ENCODE measurements at regions not wholly inside any gene's neighbourhood (a gene's known extent, or its start where the extent isn't known, plus 50 kb on each side); places are given as distances from the start of the nearest gene placed in this dataset.

GRCh38 chr1:98107256-98107655 lies 186.4 kb upstream of the DPYD start:
- H4K20me1 ChIP-seq (ENCODE audit: control insufficient read depth, insufficient read depth) = no peaks in the 10 kb centered on the region
- TF ChIP-seq TBL1XR1 (IDR thresholded peaks at IDR 0.05; ENCODE audit: low read depth, low read length) (no peak), ZBTB11 (CRISPR knock-in tag; IDR thresholded peaks at IDR 0.05) (no peak), CBFB (IDR thresholded peaks at IDR 0.05; ENCODE audit: low read depth) (no peak), ELK1 (IDR thresholded peaks at IDR 0.05; ENCODE audit: low read depth, low read length) (no peak), SMARCA5 (IDR thresholded peaks at IDR 0.05) (no peak), JUNB (IDR thresholded peaks at IDR 0.05) (no peak), ATF2 (IDR thresholded peaks at IDR 0.05; ENCODE audit: low read length) (no peak), RCOR1 (conservative IDR thresholded peaks at IDR 0.05; ENCODE audit: low read depth, low read length) (no peak), ZBTB4 (CRISPR knock-in tag; IDR thresholded peaks at IDR 0.05) (no peak), USF2 (IDR thresholded peaks at IDR 0.05; ENCODE audit: borderline replicate concordance, low read depth, low read length) (no peak)
- intact Hi-C loops (cut with micrococcal nuclease; ENCODE audit: unreplicated experiment) = no loop called here
- WGBS (ENCODE audit: insufficient coverage, insufficient replicate concordance, low lambda C conversion rate, missing lambda C conversion rate) = 38% methylated on average over 1 of the region's 1 CpG
- ATAC-seq (no peak), FAIRE-seq (no peak), DNase-seq (ENCODE audit: low read depth, low spot score) (no peak)
- no peak overlapping the region for H3K9ac ChIP-seq (ENCODE audit: control insufficient read depth, insufficient read depth, low read length)
- no peaks in the 10 kb centered on the region for H3K27me3 ChIP-seq (replicated peaks in 1 of 2; ENCODE audit: control insufficient read depth in 2 of 2, insufficient read depth in 2 of 2, low read length in 1 of 2)
- no peaks in the 10 kb centered on the region for H3K4me1 ChIP-seq (ENCODE audit: control insufficient read depth, insufficient read depth, low read length)
- no peak overlapping the region for H3K4me3 ChIP-seq
- H2AFZ ChIP-seq (ENCODE audit: control insufficient read depth, low read depth, low read length) = no peak overlapping the region
- ChIA-PET SMC1A (ENCODE audit: uncharacterized antibody, unreplicated experiment) (no interaction called here), POLR2A (no interaction called here), RAD21 (ENCODE audit: unreplicated experiment) (no interaction called here), CTCF (no interaction called here)
- no peaks in the 10 kb centered on the region for H3K36me3 ChIP-seq (ENCODE audit: control insufficient read depth in 2 of 2, insufficient read depth in 2 of 2, low read length in 1 of 2)
- H3K9me3 ChIP-seq (replicated peaks; ENCODE audit: control insufficient read depth, insufficient read depth, low read length) = no peaks in the 10 kb centered on the region; the same call in 2 of the 3 replicates
- no peak overlapping the region for H3K27ac ChIP-seq (ENCODE audit: control insufficient read depth, insufficient read depth)
- in situ Hi-C loops (cut with MboI) = no loop called here
- no TSS peak for BruUV-seq (replicated peaks)
- H3K79me2 ChIP-seq (ENCODE audit: control insufficient read depth, insufficient read depth, low read length) = no peaks in the 10 kb centered on the region
- H3K4me2 ChIP-seq (ENCODE audit: control insufficient read depth, insufficient read depth) = no peak overlapping the region

All from GM12878 (cell line).